Left hindlimb (tissue), 1 donor: ENCODE measurements at regions not wholly inside any gene's neighbourhood (a gene's known extent, or its start where the extent isn't known, plus 50 kb on each side); places are given as distances from the start of the nearest gene placed in this dataset.
"Not testable (repeated sequence)": the region's sequence is repeated elsewhere in the genome, so short reads cannot be mapped to it uniquely, and the experiment has no call there.

Experiments used
- DNase-seq: peaks from one replicate; pipeline ENCODE4 v3.0.0-alpha.2; 2018

GRCh38 chr12:30578426-30578825 is 117.2 kb downstream of the IPO8 start:
- no peak for DNase-seq

- DNase-seq: no peak
Measured at GRCh38 chr12:30573145-30573544, 122.5 kb downstream of the IPO8 start.

- no peak for DNase-seq
Measured at GRCh38 chr12:30570211-30570890, 125.3 kb downstream of the IPO8 start.

DNA sequence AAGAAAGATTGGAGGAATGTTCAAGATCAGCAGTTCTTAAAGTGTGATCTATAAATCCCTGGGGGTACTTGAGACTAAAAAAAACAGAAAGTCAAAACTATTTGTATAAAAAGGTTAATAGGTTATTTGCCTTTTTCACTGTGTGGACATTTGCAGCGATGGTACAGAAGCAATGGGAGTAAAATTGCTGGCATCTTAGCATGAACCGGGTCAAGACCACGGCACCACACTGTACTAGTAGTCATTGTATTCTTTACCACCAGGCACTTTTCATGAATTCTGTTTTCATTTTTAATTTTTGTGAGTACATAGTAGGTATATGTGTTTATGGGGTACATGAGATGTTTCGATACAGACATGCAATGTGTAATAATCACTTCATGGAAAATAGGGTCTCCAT is 126.2 kb downstream of the IPO8 start:
- DNase-seq: no peak

DNA sequence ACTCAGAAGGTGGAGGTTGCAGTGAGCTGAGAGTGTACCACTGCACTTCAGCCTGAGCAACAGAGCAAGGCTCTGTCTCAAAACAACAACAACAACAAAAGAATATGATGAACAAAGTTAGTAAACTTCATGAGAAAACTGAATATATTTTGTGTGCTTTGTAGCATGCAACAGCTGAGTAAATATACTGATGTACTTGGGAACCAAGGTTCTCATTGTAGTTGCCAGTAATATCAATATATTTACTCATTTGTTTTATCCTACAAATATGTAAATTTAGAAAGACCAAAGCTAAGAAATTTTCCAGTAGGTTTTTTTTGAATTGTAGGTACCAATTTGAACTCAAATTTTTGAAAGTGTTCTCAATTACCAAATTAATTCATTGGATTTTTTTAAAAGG is 127.2 kb downstream of the IPO8 start:
- DNase-seq: no peak

DNA sequence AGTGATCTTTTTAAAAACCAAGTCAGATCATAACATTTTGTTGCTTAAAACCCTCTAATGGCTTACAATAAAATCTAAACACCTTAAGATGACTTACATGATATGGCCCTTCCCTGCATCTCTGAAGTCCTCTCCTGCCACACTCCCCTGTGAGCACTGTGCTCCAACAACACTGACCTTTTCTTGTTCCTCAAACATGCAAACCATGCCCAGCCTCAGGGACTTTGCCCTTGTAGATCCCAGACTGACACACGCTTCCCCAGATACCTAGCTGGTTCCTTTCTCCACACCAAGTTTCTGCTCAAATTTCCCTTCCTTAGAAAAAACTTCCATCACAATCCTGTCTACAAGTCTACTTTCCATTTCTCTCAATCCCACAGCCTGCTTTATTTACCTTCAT is 128.6 kb downstream of the IPO8 start:
- no peak for DNase-seq

DNA sequence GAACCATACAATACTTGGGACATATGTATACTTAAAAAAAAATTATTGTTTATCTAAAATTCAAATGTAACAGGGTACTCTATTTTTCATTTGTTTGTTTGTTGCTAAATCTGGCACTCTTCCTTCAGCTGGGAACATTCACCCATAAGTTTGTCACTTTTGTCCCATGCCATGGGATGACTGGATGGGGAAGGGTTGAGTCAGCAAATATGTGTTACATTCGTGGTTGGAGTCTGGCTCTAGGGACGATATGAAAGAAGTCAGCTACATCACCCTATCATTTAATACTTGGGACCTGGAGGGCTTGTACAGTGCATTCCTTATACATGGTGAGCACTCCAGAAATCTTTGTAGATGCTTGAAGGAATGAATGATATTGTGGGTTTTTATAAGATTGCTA is 131.3 kb downstream of the IPO8 start:
- DNase-seq: no peak

DNA sequence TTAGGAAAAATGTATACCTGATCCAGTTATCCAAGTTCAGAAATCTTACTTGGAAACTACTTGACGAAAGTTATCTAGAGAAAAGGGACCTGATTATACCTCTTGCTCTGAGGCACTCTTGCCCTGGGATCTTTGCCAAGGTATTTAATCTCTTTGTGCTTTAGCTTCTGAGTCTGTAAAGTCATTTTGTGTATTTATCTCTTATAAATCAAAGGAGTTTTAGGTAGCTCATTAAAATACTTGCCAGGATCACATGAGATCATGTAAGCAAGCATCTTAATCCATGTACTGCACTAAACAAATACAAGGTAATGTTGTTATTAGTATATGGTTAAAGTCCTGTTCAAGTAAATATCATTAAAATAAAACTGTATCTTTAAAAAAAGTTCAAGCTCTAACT is 147.5 kb downstream of the IPO8 start:
- no peak for DNase-seq

- no peak for DNase-seq
Measured at GRCh38 chr12:30546121-30546520, 149.5 kb downstream of the IPO8 start.

- not testable (repeated sequence) for DNase-seq
Measured at GRCh38 chr12:30544704-30545103, 151.0 kb downstream of the IPO8 start.

GRCh38 chr12:30537228-30537627 is 158.4 kb downstream of the IPO8 start:
- DNase-seq: no peak

GRCh38 chr12:30533558-30534265 is 162.0 kb downstream of the IPO8 start:
- no peak for DNase-seq

DNA sequence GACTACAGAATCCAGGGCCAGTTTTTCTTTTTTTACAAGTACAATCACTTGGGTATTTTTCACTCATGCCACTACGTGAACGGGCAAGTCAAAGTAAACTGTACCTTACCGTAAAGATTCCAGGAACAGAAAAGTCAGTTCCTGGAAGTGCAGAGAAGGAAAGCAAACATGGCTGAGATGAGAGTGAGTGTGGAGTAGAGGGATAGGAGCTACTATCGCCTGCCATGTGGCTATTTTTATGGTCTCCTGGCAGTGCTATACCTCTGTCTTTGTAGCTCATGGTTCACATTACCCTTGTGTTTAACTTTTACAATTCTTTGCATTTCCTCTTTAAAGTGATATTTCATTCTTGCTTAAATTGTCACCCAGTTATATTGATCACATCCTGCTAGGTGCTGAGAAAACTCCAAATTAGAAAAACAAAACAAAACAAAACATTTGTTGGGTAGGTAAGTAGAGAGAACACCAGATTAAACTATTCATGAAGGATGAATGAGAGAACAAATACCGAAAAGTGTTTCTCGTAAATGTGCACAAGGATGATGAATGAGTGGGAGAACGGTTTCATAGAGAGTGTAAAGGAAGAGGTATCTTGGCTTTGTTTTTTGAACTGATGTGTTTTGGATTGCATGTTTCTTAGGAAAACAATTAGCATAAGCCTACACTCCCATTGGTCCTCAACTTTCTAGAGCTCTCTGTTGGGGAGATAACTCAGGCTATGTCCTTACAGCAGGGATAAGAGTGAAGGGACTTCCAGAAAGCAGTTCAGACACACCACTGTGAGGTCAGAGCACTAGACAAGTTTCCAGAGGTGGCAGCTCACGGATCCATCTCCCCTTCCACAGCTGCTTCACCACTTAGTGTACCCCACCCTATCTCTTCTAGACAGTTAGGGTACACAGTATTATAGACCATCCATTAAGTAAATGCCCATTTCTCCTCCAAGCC is 163.7 kb downstream of the IPO8 start:
- no peak for DNase-seq

- no peak for DNase-seq
Measured at GRCh38 chr12:30529489-30530269, 166.0 kb downstream of the IPO8 start.

DNA sequence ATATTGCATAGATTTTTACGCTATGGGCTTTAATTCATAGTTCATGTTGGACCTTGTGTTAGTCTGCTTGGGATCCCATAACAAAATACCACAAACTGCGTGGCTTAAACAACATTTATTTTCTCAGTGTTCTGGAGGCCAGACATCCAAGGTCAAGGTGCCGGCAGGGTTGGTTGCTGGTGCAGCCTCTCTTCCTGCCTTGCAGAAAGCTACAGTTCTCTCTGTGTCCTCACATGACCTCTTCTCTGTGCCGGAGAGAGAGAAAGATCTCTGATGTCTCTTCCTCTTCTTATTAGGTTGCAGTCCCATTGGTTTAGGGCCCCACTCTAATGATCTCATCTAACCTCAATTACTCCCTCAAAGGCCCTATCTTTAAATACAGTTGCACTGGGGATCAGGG is 170.5 kb downstream of the IPO8 start:
- no peak for DNase-seq

- not testable (repeated sequence) for DNase-seq
Measured at GRCh38 chr12:30520285-30520684, 175.4 kb downstream of the IPO8 start.

DNA sequence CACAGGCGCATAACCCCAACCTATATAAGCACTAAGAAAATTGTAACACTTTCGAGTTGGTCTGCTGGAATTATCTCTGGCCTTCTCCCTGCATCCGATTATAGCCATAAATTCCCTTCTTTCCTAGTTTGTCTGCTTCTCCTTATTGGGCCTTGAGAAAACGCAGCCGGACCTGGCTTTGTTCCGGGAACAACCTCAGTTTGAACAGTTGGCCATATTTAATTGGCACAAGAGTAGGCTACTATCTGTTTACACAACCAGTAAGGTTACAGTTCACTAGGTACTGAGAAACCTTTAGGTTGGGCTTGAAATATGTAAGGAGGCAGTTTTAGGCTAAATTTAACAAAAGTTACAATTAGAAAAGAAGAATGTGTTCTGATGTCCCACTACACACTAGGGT is 176.1 kb downstream of the IPO8 start:
- no peak for DNase-seq

DNA sequence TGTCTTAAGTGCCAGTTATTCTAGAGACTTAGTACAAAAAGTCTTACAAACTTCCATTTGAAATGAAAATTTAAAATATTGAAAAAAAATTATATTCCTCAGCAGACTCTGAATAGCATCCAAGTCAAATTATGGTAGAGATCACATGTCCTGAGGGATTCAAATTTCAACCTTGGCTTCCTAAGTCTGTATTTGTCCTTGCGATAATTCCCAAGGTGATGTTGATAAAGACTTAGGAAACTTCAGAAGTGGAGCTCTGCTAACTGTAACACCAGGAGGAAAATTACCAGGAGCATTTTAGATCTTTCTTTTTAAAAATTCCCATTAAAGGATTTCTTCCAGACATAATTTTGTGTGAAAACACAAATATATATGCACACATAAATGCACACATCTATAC is 178.3 kb downstream of the IPO8 start:
- DNase-seq: no peak

GRCh38 chr12:30515351-30515750 is 180.3 kb downstream of the IPO8 start:
- no peak for DNase-seq

GRCh38 chr12:30514666-30515065 is 181.0 kb downstream of the IPO8 start:
- no peak for DNase-seq

- no peak for DNase-seq
Measured at GRCh38 chr12:30508205-30508967, 187.3 kb downstream of the IPO8 start.

- no peak for DNase-seq
Measured at GRCh38 chr12:30507576-30507975, 188.1 kb downstream of the IPO8 start.
